NCI-H748 (cell line): ENCODE measurements at regions not wholly inside any gene's neighbourhood (a gene's known extent, or its start where the extent isn't known, plus 50 kb on each side); places are given as distances from the start of the nearest gene placed in this dataset.
"Not testable (repeated sequence)": the region's sequence is repeated elsewhere in the genome, so short reads cannot be mapped to it uniquely, and the experiment has no call there.

ENCODE experiments used
- DNase-seq: peaks from one replicate; lab custom pipeline; 2025; ENCODE audit not compliant: unreplicated experiment; lab: John Stamatoyannopoulos, UW

- no peak for DNase-seq
Measured at GRCh38 chr3:156044634-156044975, 75.8 kb upstream of the KCNAB1 start.

DNA sequence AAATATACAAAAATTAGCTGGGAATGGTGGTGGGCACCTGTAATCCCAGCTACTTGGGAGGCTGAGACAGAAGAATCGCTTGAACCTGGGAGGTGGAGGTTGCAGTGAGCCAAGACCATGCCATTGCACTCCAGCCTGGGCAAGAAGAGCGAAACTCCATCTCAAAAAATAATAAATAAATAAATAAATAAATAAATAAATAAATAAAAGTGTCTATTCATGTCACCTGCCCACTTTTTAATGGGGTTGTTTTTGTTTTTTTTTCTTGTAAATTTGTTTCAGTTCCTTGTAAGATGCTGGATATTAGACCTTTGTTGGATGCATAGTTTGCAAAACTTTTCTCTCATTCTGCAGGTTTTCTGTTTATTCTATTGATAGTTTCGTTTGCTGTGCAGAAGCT lies 71.9 kb upstream of the KCNAB1 start:
- DNase-seq: not testable (repeated sequence)

DNA sequence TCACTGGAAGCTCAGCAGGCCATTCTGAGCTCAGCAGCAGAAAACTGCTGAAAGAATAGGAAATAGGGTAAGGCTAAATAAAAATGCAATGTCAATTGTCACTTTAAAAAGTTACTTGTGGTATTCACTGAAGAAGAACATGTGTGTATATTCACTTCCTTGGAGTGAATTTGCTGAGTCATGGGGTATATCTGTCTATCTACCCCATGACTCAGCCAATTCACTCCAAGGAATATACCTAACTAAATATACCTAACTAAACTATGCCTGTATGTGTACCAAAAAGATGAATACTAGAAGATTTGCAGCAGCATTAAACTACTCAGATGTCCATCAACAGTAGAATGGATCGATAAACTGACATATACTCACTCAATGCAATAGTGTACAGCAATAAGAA lies 69.5 kb upstream of the KCNAB1 start:
- no peak for DNase-seq

DNA sequence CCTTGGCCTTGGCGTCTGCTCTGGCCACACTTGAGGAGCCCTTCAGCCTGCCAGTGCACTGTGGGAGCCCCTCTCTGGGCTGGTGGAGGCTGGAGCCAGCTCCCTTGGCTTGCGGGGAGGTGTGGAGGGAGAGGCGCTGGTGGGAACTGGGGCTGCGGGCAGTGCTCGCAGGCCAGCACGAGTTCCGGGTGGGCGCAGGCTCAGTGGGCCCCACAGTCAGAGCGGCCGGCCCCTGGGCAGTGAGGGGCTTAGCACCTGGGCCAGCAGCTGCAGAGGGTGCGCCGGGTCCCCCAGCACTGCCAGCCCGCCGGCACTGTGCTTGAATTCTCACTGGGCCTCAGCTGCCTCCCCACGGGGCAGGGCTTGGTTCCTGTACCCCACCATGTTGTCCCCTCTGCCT lies 68.7 kb upstream of the KCNAB1 start:
- no peak for DNase-seq

DNA sequence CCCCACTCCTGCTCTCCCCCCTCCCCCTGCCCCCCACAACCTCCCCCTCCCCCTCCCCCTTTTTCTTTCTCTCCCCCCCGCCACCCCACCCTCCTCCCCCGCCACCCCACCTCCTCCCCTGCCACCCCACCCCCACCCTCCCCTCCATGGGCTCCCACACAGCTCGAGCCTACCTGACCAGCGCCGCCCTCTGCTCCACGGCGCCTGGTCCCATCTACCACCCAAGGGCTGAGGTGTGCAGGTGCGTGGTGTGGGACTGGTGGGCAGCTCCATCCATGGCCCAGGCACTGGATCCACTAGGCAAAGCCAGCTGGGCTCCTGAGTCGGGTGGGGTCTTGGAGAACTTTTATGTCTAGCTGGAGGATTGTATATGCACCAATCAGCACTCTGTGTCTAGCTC lies 68.3 kb upstream of the KCNAB1 start:
- DNase-seq: no peak

GRCh38 chr3:156059950-156060501 lies 60.4 kb upstream of the KCNAB1 start:
- DNase-seq: no peak

GRCh38 chr3:156068151-156068550 lies 52.2 kb upstream of the KCNAB1 start:
- not testable (repeated sequence) for DNase-seq

DNA sequence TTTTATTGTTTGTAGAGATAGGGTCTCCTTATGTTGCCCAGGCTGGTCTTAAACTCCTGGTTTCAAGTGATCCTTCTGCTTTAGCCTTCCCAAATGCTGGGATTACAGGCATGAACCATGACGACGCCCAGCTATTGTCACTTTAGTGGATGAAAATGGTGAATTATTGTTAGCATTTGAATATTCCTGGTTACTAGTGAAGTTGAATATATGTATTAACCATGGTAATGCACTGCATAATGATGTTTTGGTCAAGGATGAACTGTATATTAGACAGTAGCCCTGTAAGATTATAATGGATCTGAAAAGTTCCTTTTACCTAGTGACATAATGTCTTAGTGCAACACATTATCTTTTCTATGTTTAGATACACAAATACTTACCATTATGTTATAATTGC lies 50.4 kb upstream of the KCNAB1 start:
- DNase-seq: no peak
